A673 (cell line): ENCODE measurements at regions not wholly inside any gene's neighbourhood (a gene's known extent, or its start where the extent isn't known, plus 50 kb on each side); places are given as distances from the start of the nearest gene placed in this dataset.
"Not testable (repeated sequence)": the region's sequence is repeated elsewhere in the genome, so short reads cannot be mapped to it uniquely, and the experiment has no call there.

ENCODE experiments used
- CTCF ChIP-seq: fragments of 300-800, 200-600 bp; sonication (generic); conservative IDR thresholded peaks from 2 replicates; pipeline ENCODE4 v1.5.1; 2017; ENCODE audit warnings: low read depth, mild to moderate bottlenecking, antibody characterized with exemption, low read length, moderate library complexity, mixed read lengths
- EZH2 ChIP-seq: fragments of 200-600 bp; sonication (generic); IDR thresholded peaks from 2 replicates; pipeline ENCODE4 v1.6.1; 2017; ENCODE audit warnings: borderline replicate concordance, low read depth, mild to moderate bottlenecking, mixed read lengths, antibody characterized with exemption, low read length; ENCODE audit not compliant: poor library complexity, severe bottlenecking

- TF ChIP-seq CTCF, EZH2: not testable (repeated sequence)
Observed at GRCh38 chr2:111582090-111582489, 301.9 kb downstream of the ANAPC1 start.
